ENCODE measurements at regions not wholly inside any gene's neighbourhood (a gene's known extent, or its start where the extent isn't known, plus 50 kb on each side); places are given as distances from the start of the nearest gene placed in this dataset.
A peak's percentile ranks its signal among the peaks of the same experiment; 100 is the strongest.

- CTCF ChIA-PET, result no interaction called here
- no peak for DNase-seq (ENCODE audit: low spot score)
- no peak overlapping the region for H3K27ac ChIP-seq
- POLR2A ChIA-PET (ENCODE audit: low non-redundant PET), result no interaction called here
- TF ChIP-seq CTCF (conservative IDR thresholded peaks at IDR 0.05; ENCODE audit: low read depth), result no peak
Observed at GRCh38 chr9:117625154-117625553, 79.0 kb upstream of the TLR4 start.

- CTCF ChIA-PET, result no interaction called here
Observed at GRCh38 chr9:117624106-117624505, 80.1 kb upstream of the TLR4 start.

GRCh38 chr9:117622347-117622746 is 81.9 kb upstream of the TLR4 start:
- no peak overlapping the region for H3K27ac ChIP-seq
- TF ChIP-seq CTCF (conservative IDR thresholded peaks at IDR 0.05; ENCODE audit: low read depth), result 0 out of 2 replicates have a peak, but pooled peaks have one; percentile 12
- ChIA-PET POLR2A (ENCODE audit: low non-redundant PET) (no interaction called here), CTCF (interaction anchor here (0.6 to 0.7 kb wide), 2 partner anchors 7 to 832 kb away, joined by 3 to 4 read pairs; no protein-coding TSS in a partner anchor)
- no peak for DNase-seq (ENCODE audit: low spot score)

More at GRCh38 chr9:117624106-117624505, 80.1 kb upstream of the TLR4 start:
- no peak for TF ChIP-seq CTCF (conservative IDR thresholded peaks at IDR 0.05; ENCODE audit: low read depth)
- no peak overlapping the region for H3K27ac ChIP-seq
- POLR2A ChIA-PET (ENCODE audit: low non-redundant PET), result no interaction called here
- no peak for DNase-seq (ENCODE audit: low spot score)

GRCh38 chr9:117616431-117616831 is 87.8 kb upstream of the TLR4 start:
- ChIA-PET POLR2A (ENCODE audit: low non-redundant PET) (no interaction called here), CTCF (no interaction called here)
- no peak for DNase-seq (ENCODE audit: low spot score)
- TF ChIP-seq CTCF (conservative IDR thresholded peaks at IDR 0.05; ENCODE audit: low read depth), result no peak
- no peak overlapping the region for H3K27ac ChIP-seq

- POLR2A ChIA-PET (ENCODE audit: low non-redundant PET), result no interaction called here
- DNase-seq (ENCODE audit: low spot score), result no peak
- CTCF ChIA-PET, result no interaction called here
- H3K27ac ChIP-seq, result no peak overlapping the region
- no peak for TF ChIP-seq CTCF (conservative IDR thresholded peaks at IDR 0.05; ENCODE audit: low read depth)
Observed at GRCh38 chr9:117612317-117612716, 91.9 kb upstream of the TLR4 start.

GRCh38 chr9:117597977-117598376 is 106.2 kb upstream of the TLR4 start:
- DNase-seq (ENCODE audit: low spot score), result no peak
- no peak for TF ChIP-seq CTCF (conservative IDR thresholded peaks at IDR 0.05; ENCODE audit: low read depth)
- ChIA-PET POLR2A (ENCODE audit: low non-redundant PET) (no interaction called here), CTCF (no interaction called here)
- no peak overlapping the region for H3K27ac ChIP-seq

GRCh38 chr9:117596678-117597077 is 107.5 kb upstream of the TLR4 start:
- CTCF ChIA-PET, result no interaction called here

More at GRCh38 chr9:117596678-117597077, 107.5 kb upstream of the TLR4 start:
- no peak overlapping the region for H3K27ac ChIP-seq
- no peak for DNase-seq (ENCODE audit: low spot score)
- TF ChIP-seq CTCF (conservative IDR thresholded peaks at IDR 0.05; ENCODE audit: low read depth), result no peak
- POLR2A ChIA-PET (ENCODE audit: low non-redundant PET), result no interaction called here
